ENCODE measurements at regions not wholly inside any gene's neighbourhood (a gene's known extent, or its start where the extent isn't known, plus 50 kb on each side); places are given as distances from the start of the nearest gene placed in this dataset.

- TF ChIP-seq ZNF462 (CRISPR knock-in tag; IDR thresholded peaks at IDR 0.05) (no peak), NANOG (IDR thresholded peaks at IDR 0.05; ENCODE audit: borderline replicate concordance) (no peak), EZH2 (IDR thresholded peaks at IDR 0.05; ENCODE audit: low read depth, unreplicated experiment) (no peak), ZNF331 (CRISPR knock-in tag; IDR thresholded peaks at IDR 0.05; ENCODE audit: low read depth) (no peak)
Observed at GRCh38 chr3:195004512-195005250, 266.3 kb downstream of the XXYLT1 start (continued).

GRCh38 chr3:195005251-195005620 lies 265.7 kb downstream of the XXYLT1 start:
- Histone ChIP-seq H3K9me2 (ENCODE audit: insufficient read depth) (no peaks in the 10 kb centered on the region), H4K20me1 (replicated peaks; ENCODE audit: insufficient read depth) (no peaks in the 10 kb centered on the region), H3K4me1 (ENCODE audit: insufficient read depth) (peaks cover 8% of the 10 kb centered on the region), H3K79me2 (replicated peaks; ENCODE audit: insufficient read depth) (no peaks in the 10 kb centered on the region), H3K4me2 (no peak overlapping the region), H3K36me3 (ENCODE audit: insufficient read depth) (no peaks in the 10 kb centered on the region), H3F3A (replicated peaks; ENCODE audit: low read depth) (no peaks in the 10 kb centered on the region), H3K27me3 (ENCODE audit: insufficient read depth) (no peaks in the 10 kb centered on the region), H3K4me3 (no peak overlapping the region), H2AFZ (no peak overlapping the region), H3K27ac (ENCODE audit: low read depth) (no peak overlapping the region)
- Mint-ChIP-seq H3K27me3 (ENCODE audit: insufficient read depth, low read depth, poor library complexity) (peaks cover 3% of the 10 kb centered on the region), H3K36me3 (ENCODE audit: low read depth) (peaks cover 12% of the 10 kb centered on the region), H3K9me3 (peaks cover 20% of the 10 kb centered on the region), H3K27ac (no peak overlapping the region), H3K4me1 (peaks cover 21% of the 10 kb centered on the region), H3K4me3 (no peak overlapping the region)
- TF ChIP-seq NANOG (IDR thresholded peaks at IDR 0.05; ENCODE audit: borderline replicate concordance) = no peak
- TF ChIP-seq CTCF (conservative IDR thresholded peaks at IDR 0.05; ENCODE audit: low read depth in 2 of 2) = peak in 1 of 2 experiments; percentile 49; a peak in 2 of 4 replicates
- peak; percentile 47 for DNase-seq (ENCODE audit: low spot score)
- peak; percentile 67 for ATAC-seq

Measured in GM23338 (cell line).